K562 (cell line): ENCODE measurements at regions not wholly inside any gene's neighbourhood (a gene's known extent, or its start where the extent isn't known, plus 50 kb on each side); places are given as distances from the start of the nearest gene placed in this dataset.

Source experiments
- CHD2 ChIP-seq: IDR thresholded peaks from 2 replicates; pipeline ENCODE4 v1.6.1; 2011; ENCODE audit warnings: low read depth, low read length
- DPF2 ChIP-seq: fragments of 450-650 bp; IDR thresholded peaks from 2 replicates; pipeline ENCODE4 v1.6.1; 2016
- FOXJ2 ChIP-seq: fragments of 200-800 bp; sonication (Bioruptor generic); IDR thresholded peaks from 2 replicates; pipeline ENCODE4 v1.6.1; 2016; ENCODE audit warnings: missing genetic modification characterization, missing compliant biosample characterization
- JUN ChIP-seq, 2 experiments: sonication (generic) in 1 of 2; formaldehyde crosslinking in 1 of 2; IDR thresholded peaks; 2 replicates each; pipeline versions ENCODE4 v1.6.1 to v1.8.0; 2012 to 2022; ENCODE audit warnings: borderline replicate concordance in 2 of 2, mild to moderate bottlenecking in 2 of 2, improper control_type of control experiment in 1 of 2, low read depth in 1 of 2, low read length in 1 of 2, missing genetic modification reagents in 1 of 2
- JUND ChIP-seq, 2 experiments: IDR thresholded peaks; 2 replicates in 1 of 2; 3 replicates in 1 of 2; pipeline ENCODE4 v1.6.1; 2011; ENCODE audit warnings: borderline replicate concordance in 2 of 2, low read depth in 2 of 2, low read length in 2 of 2, improper control_type of control experiment in 1 of 2, missing biosample characterization in 1 of 2, missing genetic modification characterization in 1 of 2, missing genetic modification reagents in 1 of 2
- POLR3G ChIP-seq: IDR thresholded peaks from 2 replicates; pipeline ENCODE4 v1.6.1; 2011; ENCODE audit not compliant: insufficient read length, insufficient replicate concordance; ENCODE audit errors: extremely low read depth
- PTBP1 ChIP-seq: fragments of 200-400 bp; formaldehyde crosslinking; IDR thresholded peaks from 2 replicates; pipeline ENCODE4 v1.6.1; 2017; ENCODE audit warnings: low read depth, low read length
- PTRF ChIP-seq: fragments of 450-650 bp; IDR thresholded peaks from 2 replicates; pipeline ENCODE4 v1.6.1; 2016; ENCODE audit warnings: mild to moderate bottlenecking, missing genetic modification characterization, missing compliant biosample characterization
- RBBP5 ChIP-seq: fragments of 200-600 bp; sonication (generic); IDR thresholded peaks from 2 replicates; pipeline ENCODE4 v1.6.1; 2012; ENCODE audit warnings: borderline replicate concordance, mild to moderate bottlenecking, low read length, control low read depth, inconsistent platforms; ENCODE audit not compliant: insufficient read depth, poor library complexity, severe bottlenecking
- SMARCE1 ChIP-seq: fragments of 450-650 bp; IDR thresholded peaks from 2 replicates; pipeline ENCODE4 v1.7.1; 2016; ENCODE audit warnings: mild to moderate bottlenecking
- SRSF9 ChIP-seq: fragments of 200-400 bp; formaldehyde crosslinking; IDR thresholded peaks from 2 replicates; pipeline ENCODE4 v1.6.1; 2017; ENCODE audit warnings: low read depth, low read length, borderline replicate concordance
- ZBTB7A ChIP-seq: IDR thresholded peaks from 2 replicates; pipeline ENCODE4 v1.6.1; 2011; ENCODE audit warnings: low read depth, mild to moderate bottlenecking, low read length, moderate library complexity, borderline replicate concordance; ENCODE audit not compliant: control insufficient read depth
- ZFPM2 ChIP-seq: fragments of 250-450 bp; sonication (Bioruptor Pico); IDR thresholded peaks from 2 replicates; pipeline ENCODE4 v1.5.1; 2022; ENCODE audit warnings: mild to moderate bottlenecking
- ZNF316 ChIP-seq: fragments of 450-650 bp; IDR thresholded peaks from 2 replicates; pipeline ENCODE4 v1.6.1; 2016
- ZNF354B ChIP-seq: fragments of 250-450 bp; sonication (Bioruptor Pico); IDR thresholded peaks from 2 replicates; pipeline ENCODE4 v1.4.0; 2020
- ZNF431 ChIP-seq: sonication (generic); formaldehyde crosslinking; IDR thresholded peaks from 2 replicates; pipeline ENCODE4 v1.8.0; 2022; ENCODE audit warnings: mild to moderate bottlenecking, missing genetic modification reagents
- TF ChIP-seq, protein P1 (sequence below), 2 experiments: fragments of 450-650 bp; IDR thresholded peaks; 2 replicates each; pipeline ENCODE4 v1.6.1; 2016

DNA sequence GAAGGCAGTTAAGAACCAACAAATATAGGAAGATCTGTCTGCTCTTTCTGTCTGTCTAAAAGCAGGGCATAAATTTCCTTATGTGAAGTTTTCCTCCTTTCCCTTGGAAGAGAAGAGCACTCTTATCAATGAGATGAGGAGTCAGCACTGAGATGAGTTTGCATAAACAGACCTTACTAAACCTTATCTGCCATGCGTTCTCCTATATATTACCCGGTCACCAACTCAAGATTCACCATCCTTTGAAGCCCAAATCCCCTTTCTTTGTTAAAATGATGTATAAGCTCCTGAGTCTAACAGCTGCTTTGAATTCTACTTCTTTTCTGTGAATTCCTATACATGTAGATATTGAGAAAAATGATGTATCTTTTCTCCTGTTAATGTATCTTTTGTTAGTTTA is 65.5 kb upstream of the FHL2 start (continued):
- TF ChIP-seq JUN (IDR thresholded peaks at IDR 0.05; ENCODE audit: borderline replicate concordance, low read depth, low read length) (no peak), JUN (CRISPR knock-in tag; IDR thresholded peaks at IDR 0.05; ENCODE audit: borderline replicate concordance) (no peak), CHD2 (no peak), PTBP1 (no peak), SRSF9 (no peak), ZBTB7A (no peak), ZFPM2 (CRISPR knock-in tag) (no peak), SMARCE1 (peak; percentile 53; the same call in 1 of the 2 replicates), FOXJ2 (tag) (no peak), DPF2 (peak; percentile 72; the same call in 1 of the 2 replicates), RBBP5 (no peak), JUND (IDR thresholded peaks at IDR 0.05; ENCODE audit: borderline replicate concordance, low read depth, low read length) (no peak; the same call in 1 of the 2 replicates), JUND (tag; IDR thresholded peaks at IDR 0.05; ENCODE audit: borderline replicate concordance, low read depth, low read length) (peak; percentile 58; the same call in 2 of the 3 replicates), ZNF431 (no peak), POLR3G (no peak), ZNF316 (peak; percentile 88), PTRF (tag) (no peak), ZNF354B (CRISPR knock-in tag) (no peak)
- TF ChIP-seq, protein P1, sequence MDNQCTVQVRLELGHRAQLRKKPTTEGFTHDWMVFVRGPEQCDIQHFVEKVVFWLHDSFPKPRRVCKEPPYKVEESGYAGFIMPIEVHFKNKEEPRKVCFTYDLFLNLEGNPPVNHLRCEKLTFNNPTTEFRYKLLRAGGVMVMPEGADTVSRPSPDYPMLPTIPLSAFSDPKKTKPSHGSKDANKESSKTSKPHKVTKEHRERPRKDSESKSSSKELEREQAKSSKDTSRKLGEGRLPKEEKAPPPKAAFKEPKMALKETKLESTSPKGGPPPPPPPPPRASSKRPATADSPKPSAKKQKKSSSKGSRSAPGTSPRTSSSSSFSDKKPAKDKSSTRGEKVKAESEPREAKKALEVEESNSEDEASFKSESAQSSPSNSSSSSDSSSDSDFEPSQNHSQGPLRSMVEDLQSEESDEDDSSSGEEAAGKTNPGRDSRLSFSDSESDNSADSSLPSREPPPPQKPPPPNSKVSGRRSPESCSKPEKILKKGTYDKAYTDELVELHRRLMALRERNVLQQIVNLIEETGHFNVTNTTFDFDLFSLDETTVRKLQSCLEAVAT (IDR thresholded peaks at IDR 0.05), result no peak
